ENCODE measurements at regions not wholly inside any gene's neighbourhood (a gene's known extent, or its start where the extent isn't known, plus 50 kb on each side); places are given as distances from the start of the nearest gene placed in this dataset.

DNA sequence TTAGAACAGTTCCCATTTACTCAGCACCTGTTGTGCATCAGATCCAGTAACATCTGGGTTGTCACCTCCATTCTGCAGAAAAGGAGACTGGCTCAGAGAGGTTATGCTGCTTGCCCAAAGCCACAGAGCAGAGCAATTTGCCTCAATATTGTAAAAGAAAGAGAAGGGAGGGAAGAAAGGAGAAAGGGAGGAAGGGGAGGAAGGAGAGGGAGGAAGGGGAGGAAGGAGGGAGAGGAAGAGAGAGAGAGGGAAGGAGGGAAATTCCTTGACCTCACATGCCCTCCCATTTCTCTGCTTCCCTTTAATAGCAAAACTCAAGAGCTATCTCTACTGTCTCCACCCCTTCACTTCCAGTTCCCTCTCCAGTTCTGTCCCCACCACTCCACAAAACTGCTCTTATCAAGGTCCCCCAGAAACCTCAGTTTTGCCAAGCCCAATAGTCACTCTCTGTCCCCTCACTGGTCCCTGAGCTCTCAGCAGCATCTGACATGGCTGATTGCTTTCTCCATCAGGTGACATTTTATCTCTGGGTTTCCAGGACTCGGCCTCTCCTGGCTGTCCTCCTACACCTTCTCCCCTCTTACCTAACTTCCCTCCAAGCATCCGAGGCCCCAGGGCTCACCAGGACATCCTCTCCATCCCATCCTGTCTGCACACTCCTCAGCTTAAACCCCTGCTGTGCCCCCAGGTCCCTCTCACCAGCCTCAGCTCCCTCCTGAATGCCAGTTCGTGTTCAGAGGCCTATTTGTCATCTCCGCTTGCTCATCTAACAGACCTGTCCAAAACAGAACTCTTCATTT, 104.7 kb upstream of the LINGO1 start:
- no peak for DNase-seq (ENCODE audit: low read depth in 2 of 2)

DNA sequence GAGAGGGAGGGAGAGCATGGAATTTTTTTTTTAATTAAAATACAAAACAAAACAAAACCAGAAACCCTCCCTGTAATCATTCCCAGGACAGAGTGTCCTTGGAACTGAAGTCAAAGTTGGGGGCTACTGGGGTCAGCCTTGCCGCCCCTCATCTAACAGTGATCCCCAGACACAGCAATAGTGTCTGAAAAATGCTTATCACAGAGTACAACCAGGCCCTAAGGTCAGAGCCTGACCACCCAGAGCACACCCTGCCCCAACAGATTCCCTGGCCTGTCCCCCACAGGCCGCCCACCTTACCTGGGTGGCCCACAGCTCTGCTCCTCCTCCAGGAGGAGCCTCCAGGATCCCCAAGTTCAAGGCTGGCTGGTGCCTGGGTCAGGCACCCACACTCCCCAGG, 101.6 kb upstream of the LINGO1 start:
- DNase-seq (ENCODE audit: low read depth in 2 of 2): no peak

DNA sequence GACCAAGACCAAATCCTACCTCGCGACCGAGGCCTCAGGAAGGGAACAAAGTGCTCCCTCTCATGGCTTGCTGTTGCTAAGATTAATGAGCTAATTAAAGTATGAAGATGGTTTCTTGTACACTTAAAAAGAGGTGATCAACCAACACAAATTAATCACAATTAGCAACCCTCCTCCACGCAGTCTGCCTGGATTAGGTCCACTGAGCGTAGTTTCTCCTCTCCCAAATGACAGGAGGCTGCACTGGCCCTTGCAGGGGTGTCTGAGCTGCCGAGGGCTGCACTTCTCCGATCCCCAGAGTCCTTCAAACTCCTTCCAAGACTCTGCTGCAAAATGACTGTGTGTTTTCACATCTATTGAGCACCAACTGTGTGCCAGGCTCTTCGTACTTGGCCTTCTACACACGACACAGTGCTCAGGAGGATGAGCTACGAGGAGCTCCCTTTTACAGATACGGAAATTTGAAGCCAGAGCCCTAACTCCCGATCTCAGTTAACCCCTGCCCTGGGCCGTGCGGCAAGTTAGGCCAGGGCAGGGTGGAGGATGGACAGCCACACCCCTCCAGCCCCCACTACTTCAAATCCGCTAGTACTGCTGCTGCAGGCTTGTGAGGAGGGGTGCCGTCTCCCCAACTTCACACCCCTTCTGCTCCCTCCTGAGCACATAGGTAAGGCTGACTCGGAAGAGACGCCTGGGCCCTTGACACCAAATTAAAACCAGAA, 101.0 kb upstream of the LINGO1 start:
- no peak for DNase-seq (ENCODE audit: low read depth in 2 of 2)

DNA sequence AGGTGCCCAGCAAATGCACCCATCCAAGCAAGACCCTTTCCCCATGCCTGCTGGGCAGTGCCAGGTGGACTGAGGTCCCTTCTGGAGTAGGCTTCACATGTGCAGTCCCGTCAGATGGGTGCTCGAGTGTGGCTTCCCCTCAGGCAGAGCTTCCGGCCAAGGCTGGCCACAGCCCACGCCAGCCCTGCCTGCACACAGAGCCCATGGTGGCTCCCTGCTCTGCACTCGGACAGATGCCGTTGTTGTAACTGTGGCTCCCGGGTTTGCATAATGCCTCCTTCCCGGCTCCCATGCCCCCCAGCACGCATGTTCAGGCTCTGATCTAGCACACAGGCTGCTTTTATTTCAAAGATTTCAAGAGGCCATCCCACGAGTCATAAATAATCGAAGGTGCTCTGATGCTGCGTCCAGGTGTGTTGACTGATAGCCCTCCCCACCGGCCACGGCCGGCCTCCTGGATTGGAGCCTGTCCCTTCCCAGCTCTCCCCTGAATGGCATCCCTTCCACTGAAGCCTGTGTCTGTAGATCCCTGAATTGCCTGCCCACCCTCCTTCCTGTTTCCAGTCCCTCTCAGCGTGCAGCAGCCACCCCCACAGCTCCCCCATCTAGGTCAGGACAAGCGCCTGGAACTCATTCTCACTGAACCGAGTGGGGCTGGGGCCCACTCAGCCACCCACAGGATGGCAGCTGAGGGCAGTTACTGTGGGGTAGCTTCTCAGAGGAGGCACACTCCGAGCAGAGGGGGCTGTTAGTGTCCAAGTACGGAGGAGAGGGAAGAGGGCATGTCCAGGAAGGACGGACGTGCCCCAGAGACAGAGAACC, 100.0 kb upstream of the LINGO1 start:
- DNase-seq (ENCODE audit: low read depth in 2 of 2): no peak

DNA sequence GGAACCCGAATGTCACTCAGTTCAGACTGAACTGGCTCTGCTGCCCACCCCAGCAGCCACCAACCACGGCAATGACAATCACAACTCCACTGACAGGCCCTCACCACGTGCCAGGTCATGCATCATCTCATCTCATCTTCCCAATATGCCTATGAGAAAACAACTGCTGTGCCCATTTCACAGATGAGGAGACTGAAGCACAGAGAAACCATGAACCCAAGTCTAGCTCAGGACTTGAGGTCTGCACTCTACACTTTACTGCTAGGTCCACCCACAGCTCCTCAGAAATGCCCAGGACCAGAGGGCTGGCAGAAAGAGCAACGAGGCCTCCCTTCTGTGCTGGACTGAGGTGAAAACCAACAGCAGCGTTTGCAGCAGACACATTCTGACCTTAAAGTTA, 99.2 kb upstream of the LINGO1 start:
- no peak for DNase-seq (ENCODE audit: low read depth in 2 of 2)

DNA sequence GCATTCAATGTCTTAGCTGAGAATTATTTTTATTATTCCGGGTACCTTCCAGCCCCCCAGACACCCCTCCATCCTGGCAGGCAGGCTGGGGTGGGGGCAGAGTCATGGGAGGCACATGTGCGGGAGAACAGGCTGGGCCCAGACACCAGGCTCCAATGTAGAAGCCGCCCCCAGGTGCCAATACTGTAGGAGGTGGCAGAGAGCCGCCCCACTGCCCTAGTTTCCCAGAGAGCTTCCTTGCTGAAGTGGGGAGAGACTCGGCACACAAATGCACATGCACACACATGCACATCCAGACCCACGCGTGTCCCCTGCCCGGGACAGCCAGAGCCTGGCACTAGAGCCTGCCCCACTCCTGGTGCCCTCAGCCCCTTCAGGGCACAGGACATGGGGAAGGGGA, 98.4 kb upstream of the LINGO1 start:
- no peak for DNase-seq (ENCODE audit: low read depth in 2 of 2)

DNA sequence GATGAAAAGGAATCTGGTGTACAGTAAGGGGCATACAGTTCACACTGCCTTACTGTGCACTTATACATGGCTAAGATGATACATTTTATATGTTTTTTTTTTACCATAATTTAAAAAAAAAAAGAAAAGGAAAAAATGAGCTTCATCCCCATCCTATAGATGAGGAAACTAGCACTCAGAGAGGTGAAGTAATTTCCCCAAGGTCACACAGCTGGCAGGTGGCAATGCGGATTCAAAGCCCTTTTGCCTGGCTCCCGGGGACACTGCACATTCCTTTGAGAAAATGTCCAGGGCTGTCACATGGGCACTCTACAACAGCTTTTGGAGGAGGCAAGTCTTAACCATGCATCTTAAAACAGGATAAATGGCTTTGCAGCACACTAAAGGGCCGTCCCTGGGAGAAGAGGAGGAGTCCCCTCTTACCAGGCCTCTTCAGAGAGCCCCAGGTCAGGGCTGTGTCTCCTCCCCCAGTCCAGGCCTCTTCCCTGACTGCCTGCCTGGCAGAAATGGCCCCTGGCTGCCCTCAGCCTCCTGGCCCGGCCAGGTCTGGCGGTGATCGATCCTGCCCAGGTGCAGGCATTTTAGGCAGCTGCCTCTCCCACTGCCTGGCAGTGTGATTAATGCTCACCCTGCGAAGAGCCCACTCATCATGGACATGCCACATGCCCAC, 95.1 kb upstream of the LINGO1 start:
- DNase-seq (ENCODE audit: low read depth in 2 of 2): no peak

DNA sequence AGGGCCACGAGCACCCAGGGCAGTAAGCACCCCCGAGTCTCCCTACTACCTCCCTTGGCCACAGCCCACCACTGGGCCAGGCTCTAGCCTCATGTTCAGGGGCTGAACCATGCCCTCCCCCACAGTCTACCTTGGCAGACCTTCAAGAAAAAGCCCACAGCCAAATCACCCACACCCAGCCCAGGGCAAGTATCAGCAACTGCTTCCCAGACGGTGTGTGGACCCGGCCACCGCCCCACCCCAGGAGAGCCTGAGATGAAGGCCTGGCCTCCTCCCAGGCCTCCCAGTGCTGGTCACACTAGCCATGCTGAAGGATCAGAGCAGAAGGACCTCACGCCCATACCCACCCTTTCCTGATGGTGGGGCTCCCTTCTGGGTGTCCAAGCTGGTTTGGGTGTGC, 92.0 kb upstream of the LINGO1 start:
- no peak for DNase-seq (ENCODE audit: low read depth in 2 of 2)

DNA sequence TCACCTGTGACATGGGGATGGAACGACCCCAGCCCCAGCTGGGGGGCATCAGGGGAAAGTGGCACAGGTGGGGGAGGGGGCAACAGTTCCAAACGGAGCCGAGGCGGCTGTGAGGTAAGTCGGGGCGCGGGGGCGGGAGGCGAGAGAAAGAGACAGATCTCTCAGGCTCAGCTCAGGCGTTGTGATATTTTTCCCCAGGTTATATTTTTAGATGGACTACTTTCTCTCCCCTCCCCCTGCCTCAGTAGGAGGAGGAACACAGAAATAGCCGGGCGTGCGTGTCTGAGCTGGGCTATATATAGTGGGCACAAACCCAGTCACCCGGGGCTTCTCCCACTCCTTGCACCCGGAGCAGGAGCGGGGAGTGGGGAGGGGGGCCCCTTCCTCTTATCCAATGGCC, 91.0 kb upstream of the LINGO1 start:
- no peak for DNase-seq (ENCODE audit: low read depth in 2 of 2)

DNA sequence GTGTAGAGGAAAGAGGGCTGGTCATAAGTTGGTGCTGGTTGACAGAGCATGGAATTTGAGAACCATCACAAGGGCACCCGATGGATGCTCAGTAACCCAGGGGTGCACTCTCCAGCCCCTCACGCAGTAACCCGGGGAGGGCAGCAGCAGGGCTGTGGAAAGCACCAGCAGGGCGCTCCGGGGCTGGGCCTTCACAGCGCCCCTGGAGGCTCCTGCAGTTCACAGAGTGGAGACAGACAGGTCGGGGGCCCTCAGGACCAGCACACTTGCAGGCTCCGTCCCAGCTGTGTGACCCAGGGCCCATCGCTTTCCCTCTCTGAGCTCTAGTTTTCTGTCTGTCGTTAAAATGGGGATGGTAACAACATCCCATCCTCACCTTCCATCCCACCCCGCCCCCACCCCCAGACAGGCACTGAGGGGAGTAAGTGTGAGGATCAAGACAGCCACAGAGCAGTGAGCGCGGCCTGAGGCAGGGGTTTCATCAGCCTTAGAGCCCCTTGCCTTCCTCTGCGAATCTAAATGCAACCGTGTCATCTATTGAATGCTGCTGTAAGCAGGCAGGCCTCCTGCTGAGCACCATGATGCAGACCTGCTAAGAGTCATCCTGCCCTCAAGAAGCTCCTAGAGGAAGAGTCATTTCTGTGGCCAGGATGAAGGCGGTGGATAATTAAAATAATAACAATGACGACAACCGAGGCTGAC, 90.2 kb upstream of the LINGO1 start:
- DNase-seq (ENCODE audit: low read depth in 2 of 2): no peak

DNA sequence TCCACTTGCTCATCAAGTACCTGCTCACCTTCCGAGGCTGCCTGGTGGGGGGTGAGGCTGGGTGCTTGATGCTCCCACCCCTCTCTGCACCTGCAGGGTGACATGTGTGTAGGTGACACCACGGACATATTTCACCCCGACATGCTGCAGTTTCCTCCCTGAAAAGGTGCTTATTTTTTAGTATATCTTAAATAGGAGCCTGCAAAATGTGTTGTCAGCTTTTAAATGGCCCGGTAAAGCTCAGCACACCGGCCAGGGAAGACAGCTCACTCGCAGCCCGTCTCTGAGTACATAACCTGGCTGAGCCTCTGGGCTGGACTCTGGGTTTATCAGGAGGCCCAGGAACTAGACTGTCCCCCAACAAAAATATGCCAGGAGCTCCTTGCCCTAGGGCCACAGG, 89.3 kb upstream of the LINGO1 start:
- no peak for DNase-seq (ENCODE audit: low read depth in 2 of 2)

DNA sequence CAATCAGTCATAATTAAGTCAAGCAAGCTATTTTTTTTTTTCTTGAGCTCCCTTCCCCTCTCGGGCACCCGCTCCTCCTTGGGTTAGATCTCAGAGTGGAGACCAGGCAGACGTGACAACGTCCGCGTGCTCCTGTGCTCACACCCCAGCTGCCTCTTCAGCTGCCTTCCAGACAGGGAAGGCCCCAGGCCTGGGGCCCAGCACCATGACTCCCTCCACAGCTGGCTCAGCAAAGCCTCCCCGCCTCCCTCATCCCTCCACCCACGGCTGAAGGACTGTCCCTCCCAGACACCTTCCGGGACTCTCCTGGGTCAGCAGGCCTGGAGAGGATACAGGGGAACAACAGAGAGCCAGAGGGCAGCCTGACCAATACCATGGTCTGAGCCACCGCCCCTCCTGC, 87.9 kb upstream of the LINGO1 start:
- no peak for DNase-seq (ENCODE audit: low read depth in 2 of 2)

DNA sequence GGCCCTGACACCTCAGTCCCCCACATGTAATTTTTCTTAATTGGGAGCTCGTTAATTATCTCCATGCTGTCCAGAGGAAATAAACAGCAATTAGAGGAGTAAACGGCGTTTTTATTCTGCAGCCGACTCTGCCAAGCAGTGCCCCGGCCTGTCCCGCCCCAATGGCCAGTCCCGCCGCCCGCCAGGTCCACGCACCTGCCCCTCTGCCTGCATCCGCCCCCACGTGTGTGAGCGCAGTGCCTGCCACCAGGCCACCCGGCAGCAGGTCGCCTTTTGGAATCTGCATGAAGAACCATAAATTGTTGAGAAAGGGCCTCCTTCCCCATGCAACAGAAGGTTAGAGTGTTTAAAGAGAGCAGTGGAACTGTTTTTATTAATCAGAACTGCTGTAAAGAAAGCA, 87.5 kb upstream of the LINGO1 start:
- DNase-seq (ENCODE audit: low read depth in 2 of 2): no peak

DNA sequence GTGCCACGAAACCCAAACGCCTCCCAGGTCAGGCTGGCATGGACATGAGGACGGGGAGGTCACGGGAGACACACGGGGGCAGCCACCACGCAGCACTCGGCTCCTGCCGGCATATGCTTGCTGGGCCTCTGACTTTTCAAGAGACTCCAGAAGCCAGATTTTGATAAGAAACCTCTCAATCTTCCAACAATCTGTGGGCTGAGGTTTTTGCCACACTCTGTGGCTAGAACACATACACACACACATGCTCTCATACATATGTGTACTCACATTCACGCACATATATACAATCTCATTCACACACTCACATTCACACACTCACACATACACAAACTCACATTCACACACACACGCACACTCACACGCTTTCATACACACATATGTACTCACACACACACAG, 86.7 kb upstream of the LINGO1 start:
- DNase-seq (ENCODE audit: low read depth in 2 of 2): no peak

DNA sequence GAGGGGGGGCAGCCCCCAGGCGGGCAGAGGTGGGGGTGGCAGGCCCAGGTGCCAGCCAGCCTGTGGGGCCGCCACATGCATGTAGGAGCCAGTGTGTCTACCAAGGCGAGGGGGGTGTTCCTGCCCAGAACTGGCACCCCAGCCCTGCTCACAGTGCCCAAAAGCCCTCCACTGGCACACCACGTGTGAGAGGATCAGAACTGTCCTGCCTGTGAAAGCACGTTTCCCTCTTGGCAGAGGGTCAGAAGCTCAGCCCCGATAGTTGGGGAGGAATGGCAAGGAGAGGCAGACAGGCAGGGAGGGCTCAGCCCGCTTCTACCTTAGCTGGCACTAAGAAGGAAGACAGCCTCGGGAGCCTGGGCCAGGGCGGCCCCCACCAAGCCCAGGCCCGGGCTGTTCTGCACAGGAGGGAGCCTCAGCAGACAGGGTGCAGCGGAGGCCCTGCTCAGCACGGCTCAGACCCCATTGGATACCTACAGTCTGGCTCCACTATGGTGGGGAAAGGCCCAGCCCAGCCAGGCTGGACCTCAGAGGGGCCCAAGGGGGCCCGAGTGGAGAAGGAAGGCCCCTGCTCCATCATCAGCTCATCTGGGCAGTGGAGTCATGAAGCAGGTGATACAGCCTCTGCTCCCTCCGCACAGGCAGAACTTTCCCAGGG, 84.8 kb upstream of the LINGO1 start:
- no peak for DNase-seq (ENCODE audit: low read depth in 2 of 2)

DNA sequence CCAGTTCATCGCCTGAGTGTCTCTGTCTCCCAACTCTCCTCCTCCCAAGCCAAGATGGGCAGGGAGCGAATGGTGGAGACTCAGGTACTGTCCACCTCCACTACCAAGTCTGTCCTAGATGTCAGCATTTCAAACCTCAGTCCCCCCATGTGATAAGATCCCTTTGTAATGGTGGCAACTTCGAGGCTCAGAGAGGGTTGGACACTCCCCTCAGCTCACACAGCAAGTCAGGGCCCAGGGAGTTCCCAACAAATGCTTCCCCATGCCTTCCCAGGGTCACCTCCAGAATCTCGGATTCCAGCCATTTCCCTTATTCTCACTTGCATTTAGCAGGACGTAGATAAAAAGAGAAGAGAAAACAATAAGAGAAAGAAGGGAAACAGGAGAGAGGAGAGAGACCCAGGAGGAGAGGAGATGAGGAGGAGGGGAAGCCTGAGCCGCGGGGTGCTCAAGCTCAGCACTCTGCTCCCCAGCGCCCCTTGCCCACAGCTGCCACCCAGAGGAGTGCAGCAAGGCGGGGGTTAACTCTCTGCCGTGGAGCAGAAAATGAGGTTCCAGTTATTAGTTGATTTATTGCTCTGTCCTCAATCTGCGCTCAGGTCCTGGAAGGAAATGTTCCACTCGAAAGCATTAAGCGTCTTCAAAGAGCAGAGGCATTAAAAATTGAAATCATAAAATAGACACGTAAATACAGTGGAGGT, 84.1 kb upstream of the LINGO1 start:
- no peak for DNase-seq (ENCODE audit: low read depth in 2 of 2)

DNA sequence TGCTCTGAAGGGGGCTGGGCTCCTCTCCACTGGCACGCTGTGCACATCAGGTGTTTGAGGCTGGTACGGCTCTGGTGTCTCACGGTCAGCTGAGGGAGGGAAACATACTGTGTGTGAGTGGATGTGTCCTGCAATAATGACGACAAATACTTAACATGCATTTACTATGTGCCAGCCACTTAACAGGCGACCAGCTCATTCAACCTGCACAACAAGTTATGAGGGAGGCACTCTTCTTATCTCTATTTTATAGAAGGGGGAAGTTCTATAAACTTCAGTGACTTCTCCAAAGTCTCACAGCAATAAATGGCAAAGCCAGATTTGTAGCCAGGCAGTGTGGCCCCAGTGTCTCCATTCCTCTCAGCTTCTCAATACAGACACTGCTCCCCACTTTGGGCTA, 83.1 kb upstream of the LINGO1 start:
- DNase-seq (ENCODE audit: low read depth in 2 of 2): no peak

DNA sequence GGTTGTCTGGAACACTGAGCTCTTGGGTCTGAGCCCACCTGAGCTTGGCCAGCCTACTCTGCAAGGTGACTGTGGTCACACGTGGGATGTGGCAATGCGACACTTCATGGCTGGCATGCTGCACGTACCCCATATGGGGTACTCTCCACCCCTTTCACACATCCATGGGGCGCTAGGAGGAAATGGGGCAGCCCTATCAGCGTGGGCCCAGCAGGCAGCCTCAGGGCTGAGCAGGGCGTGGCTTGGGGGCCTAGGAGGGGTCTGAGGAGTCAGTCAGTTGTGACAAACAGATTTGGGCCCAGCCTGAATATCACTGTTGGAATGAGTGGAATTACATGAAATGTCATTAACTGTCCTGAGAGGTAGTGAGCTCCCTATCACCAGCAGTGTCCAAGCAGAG, 82.3 kb upstream of the LINGO1 start:
- DNase-seq (ENCODE audit: low read depth in 2 of 2): no peak

DNA sequence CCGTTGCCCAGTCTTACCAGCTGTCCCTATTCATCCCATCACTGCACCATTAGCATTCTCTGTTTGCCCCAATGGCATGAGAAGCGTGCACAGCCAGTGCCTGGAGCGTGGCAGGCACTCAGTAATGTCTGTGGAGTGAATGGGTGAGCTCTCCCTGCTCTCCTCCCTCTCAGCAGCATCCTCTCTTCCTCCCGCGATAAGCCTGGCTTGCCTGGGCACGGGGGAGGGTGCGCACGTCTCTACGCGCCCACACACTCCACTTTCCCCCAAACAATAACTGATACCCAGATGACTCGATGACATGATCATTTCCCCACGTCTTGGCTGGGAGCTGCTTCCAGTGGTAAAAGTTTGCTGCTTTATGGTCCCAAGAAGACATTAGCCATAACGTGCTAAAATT, 81.8 kb upstream of the LINGO1 start:
- no peak for DNase-seq (ENCODE audit: low read depth in 2 of 2)

DNA sequence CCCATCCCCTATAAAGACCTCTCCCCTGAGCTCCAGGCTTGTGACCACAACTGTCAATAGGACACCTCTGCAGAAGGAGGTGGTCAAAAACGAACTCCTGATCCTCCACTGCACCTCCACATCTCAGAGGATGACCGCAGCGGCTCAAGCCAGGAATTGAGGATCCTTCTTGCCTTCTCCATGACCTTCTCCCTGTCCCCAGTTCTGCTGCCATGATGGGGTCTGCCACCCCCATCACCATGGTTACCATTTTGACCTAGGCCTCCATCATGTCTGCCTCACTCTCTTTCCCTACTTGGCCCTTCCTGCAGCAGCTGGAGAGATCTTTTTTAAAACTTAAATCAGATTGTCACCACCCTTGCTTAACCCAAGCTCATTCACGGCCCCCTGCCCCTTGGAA, 81.3 kb upstream of the LINGO1 start:
- DNase-seq (ENCODE audit: low read depth in 2 of 2): no peak

Measured in stimulated activated CD8-positive, alpha-beta memory T cell treated with anti-CD3 and anti-CD28 coated beads, Interleukin-2, amount 100 ng/mL, for 48 hours (primary cell).